ENCODE measurements at regions not wholly inside any gene's neighbourhood (a gene's known extent, or its start where the extent isn't known, plus 50 kb on each side); places are given as distances from the start of the nearest gene placed in this dataset.

DNA sequence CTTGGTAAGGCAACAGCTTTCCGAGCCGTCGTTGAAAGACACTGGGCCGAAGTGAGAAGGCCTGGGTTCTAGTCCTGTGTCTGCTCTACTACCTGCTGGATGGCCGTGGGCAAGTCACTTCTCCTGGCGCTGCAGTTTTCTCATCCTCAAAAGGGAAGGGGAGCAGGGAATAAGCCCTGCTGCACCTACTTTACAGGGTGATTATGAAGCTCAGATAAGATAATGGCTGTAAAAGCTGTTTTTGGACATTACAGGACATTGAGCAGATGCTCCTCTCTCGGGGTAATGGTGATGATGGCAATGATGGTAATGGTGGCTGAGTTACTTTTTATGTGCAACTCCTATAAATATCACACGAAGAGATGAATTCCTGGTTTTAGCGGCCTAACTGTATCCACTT lies 152.6 kb downstream of the FAM43A start:
- no peak for DNase-seq

DNA sequence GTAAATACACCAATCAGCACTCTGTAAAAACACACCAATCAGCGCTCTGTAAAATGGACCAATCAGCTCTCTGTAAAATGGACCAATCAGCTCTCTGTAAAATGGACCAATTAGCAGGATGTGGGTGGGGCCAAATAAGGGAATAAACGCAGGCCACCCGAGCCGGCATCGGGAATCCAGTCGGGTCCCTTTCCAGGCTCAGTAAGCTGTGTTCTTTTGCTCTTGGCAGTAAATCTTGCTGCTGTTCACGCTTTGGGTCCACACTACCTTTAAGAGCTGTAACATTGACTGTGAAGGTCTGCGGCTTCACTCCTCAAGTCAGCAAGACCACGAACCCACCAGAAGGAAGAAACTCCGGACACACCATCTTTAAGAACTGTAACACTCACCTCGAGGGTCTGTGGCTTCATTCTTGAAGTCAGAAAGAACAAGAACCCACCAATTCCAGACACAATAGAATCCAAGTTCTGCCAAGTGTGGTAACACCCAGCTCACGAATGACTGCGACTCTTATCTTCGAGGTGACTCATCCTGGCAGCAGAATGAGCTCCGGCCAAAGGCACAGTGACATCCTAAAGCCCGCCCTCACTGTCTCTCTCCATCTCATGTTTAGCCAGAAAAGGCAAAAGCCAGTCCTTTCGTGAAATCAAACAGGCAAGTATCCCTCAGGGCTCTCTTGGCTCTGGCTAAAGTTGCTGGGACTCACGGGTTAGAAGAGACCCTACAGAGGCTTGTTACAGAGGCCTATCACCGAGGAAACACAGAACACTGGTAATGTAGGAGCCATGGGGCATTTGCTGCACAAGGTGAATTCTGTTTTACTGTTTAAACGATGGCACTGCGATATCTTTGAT lies 155.2 kb downstream of the FAM43A start:
- DNase-seq = no peak

- no peak for DNase-seq
Measured at GRCh38 chr3:194841515-194841841, 155.8 kb downstream of the FAM43A start.

GRCh38 chr3:194843556-194843955 lies 157.9 kb downstream of the FAM43A start:
- DNase-seq = no peak

DNA sequence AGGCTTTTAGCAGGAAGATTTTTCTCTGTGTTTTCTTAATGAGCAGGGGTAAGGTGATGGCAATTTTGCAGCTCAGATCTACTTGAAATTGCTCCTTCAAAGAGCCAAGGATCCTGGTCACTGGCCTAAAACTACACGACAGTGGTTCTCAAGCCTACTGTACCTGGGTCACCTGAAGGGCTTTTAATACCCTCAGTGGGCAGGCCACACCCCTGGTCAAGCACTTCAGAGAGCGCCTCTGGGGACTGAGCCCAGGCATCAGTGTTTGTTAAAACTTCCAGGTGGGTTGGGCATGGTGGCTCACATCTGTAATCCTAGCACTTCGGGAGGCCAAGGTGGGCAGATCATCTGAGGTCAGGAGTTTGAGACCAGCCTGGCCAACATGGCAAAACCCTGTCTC lies 158.4 kb downstream of the FAM43A start:
- DNase-seq = no peak

DNA sequence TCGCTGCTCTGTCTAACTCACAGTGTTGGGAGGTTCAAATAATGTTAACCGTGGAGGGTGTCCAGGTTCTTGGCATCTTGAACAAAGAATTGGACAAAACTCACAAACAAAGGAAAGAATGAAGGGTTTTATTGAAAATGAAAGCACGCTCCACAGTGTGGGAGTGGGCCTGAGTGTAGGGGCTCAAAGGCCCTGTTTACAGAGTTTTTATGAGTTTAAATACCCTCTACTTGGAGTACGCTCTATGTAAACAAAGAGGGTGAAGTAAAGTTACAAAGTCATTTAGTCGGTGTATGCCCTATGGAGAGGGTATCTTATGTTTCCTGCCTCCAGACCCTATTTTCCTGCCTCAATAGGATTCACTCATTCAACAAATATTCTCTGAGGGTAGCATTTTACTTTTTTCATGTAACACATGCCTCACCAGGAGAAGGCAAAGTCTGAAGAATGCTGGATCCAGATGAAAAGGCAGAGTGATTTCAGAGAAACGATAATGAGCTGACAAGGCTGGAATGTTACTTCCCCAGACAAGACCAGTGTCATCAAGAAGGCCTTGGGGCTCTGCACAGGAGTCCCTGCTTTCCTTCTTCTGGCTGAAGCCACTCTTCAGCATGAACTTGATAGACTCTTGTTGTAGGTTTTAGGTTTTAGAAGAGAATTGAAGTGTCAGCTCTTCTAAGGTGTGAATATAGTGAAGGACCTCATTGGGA lies 163.6 kb downstream of the FAM43A start:
- no peak for DNase-seq

DNA sequence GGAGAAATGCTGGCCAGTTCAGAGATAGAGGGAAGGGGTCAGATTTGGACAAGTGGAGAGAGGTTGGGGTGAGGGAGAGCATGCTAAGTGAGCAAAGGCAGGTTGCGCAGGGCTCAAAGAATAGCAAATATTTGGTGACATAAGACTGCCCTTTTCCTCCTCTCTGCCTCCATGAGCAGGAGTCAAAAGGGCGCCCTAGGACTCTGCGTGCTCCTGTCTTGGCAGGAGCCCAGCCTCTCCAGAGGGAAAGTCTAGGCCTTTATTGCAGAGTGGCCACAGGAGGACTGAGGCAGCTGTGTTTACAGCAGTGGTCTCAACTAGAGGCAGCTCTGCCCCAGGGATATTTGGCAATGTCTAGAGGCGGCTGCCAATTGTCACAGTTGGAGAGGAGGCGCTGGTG lies 165.6 kb downstream of the FAM43A start:
- DNase-seq = no peak

GRCh38 chr3:194851941-194852340 lies 166.3 kb downstream of the FAM43A start:
- DNase-seq = no peak

DNA sequence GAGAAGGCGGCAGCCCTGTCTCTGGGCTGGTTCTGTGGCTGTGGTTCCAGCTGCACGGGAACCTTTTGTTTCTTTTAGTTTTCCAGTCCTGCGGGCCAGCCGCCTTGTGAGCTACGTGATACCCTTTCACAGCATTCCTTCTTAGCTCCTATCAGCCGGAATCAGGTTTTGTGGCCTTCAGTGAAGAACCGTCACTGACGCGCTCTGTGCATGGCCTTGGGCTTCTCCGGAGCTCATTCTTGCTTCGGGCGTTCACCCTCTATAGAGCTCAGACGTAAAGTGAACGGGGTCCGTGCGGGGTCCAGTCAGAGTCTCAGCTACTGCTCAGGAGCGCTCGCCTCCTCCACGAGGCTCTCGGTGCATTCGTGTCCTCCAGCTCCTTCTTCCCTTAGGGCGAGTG lies 166.7 kb downstream of the FAM43A start:
- no peak for DNase-seq

- DNase-seq = no peak
Measured at GRCh38 chr3:194852831-194853508, 167.3 kb downstream of the FAM43A start.

DNA sequence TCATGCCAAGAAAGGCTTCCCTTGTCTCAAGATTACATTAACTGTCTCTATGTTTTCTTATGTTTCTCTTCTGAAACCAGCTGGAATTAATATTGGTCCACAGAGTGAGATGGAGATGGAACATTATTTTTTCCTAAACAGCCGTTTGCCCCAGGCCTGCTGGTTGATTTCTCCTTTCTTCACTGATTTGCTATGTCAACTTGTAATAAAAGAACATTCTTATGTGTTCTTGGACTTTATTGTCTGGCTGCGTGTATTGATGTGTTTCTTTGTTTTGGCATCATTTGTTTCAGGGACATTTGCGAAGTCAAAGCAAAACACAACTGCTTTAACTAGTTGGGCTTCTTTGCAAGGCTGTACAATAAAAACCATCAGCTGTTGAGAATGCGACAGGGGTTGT lies 168.5 kb downstream of the FAM43A start:
- no peak for DNase-seq

- no peak for DNase-seq
Measured at GRCh38 chr3:194854659-194855390, 169.1 kb downstream of the FAM43A start.

- no peak for DNase-seq
Measured at GRCh38 chr3:194856296-194856695, 170.6 kb downstream of the FAM43A start.

GRCh38 chr3:194857469-194858113 lies 171.9 kb downstream of the FAM43A start:
- no peak for DNase-seq

- no peak for DNase-seq
Measured at GRCh38 chr3:194858382-194858781, 172.7 kb downstream of the FAM43A start.

GRCh38 chr3:194860725-194861124 lies 175.0 kb downstream of the FAM43A start:
- DNase-seq = no peak

DNA sequence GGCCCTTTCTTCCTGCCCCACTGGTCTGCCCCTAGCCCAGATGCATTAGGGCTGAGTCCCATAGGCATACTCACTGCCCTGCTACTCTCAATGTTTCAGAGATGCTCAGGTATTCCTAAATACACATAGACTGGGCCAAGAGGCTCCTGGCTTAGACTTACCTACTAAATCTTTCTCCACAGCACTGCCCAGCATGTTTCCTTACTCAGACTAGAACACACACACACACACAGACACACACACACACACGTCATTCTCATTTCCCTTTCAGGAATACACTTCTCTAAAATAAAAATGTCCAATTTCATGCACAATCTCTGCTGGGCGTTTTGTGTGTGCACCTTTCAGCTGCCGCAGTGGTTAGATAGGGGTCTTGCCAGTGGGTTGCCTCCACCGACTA lies 175.7 kb downstream of the FAM43A start:
- DNase-seq = no peak

- DNase-seq = no peak
Measured at GRCh38 chr3:194865061-194865460, 179.4 kb downstream of the FAM43A start.

GRCh38 chr3:194865615-194866014 lies 179.9 kb downstream of the FAM43A start:
- DNase-seq = no peak

DNA sequence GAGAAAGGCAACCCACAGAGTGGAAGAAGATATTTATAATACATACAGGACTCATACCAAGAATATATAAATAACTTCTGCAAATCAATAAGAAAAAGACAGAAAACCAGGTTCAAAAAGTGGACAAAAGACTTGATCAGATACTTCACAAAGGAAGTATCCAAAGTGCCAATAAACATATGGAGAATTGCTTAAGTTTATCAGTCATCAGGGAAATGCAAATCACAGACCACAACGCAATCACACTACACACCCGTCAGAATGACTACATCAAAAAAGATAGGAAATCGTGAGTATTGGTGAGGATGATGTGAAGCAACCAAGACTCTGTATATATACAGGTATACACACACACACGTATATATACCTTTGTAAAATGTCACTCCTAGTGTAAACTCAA lies 180.6 kb downstream of the FAM43A start:
- no peak for DNase-seq

GRCh38 chr3:194867270-194867983 lies 181.7 kb downstream of the FAM43A start:
- DNase-seq = no peak

DNA sequence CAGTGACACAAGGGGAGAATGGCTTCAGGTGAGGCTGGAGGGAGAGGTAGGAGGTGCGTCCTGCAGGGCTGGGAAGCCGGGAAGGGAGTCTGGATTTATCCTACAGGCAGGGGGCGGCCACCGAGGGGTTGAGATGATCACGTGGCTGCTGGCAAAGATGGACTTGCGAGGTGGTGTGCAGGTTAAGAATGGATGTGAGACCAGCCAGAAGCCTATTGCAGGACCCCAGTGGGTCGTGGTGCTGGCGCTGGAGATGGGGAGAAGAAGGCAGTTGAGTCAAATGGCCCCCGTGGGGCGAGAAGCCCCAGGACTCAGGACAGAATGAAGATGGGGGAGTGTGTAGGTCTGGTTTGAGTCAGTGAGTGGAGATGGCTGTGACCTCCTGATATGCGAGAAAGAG lies 183.1 kb downstream of the FAM43A start:
- DNase-seq = no peak

All from GF-D8 (cell line).